ENCODE measurements at regions not wholly inside any gene's neighbourhood (a gene's known extent, or its start where the extent isn't known, plus 50 kb on each side); places are given as distances from the start of the nearest gene placed in this dataset.

DNA sequence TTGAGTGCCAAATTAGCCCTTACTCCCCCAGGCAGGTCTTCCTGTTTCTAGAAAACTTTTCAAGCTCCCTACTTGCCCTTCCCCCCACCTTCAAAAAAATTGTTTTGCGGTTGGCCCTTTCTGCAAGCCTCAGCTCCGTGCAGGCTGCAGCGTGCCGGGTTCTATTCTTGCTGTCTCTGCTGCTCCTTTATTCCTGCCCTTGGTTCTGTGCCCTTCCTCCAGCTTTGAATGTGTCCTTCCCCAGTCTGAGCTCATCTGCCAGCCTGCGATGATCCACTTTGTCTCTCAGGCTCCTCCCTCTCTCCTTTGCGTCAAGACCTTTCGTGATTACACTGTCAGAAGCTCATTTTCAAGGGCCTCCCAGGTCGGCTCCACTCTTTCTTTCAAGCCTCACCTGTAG lies 98.6 kb downstream of the IRF2BPL start (continued):
- TF ChIP-seq EED (IDR thresholded peaks at IDR 0.05; ENCODE audit: low read depth) = 0 out of 2 replicates have a peak, but pooled peaks have one; percentile 35
- TF ChIP-seq IKZF1 (conservative IDR thresholded peaks at IDR 0.05) = no peak
- TF ChIP-seq TCF12 (IDR thresholded peaks at IDR 0.05; ENCODE audit: low read depth, low read length) = no peak
- TF ChIP-seq WRNIP1 (IDR thresholded peaks at IDR 0.05; ENCODE audit: borderline replicate concordance, low read depth, low read length) = no peak
- no peak for TF ChIP-seq FOS (IDR thresholded peaks at IDR 0.05; ENCODE audit: borderline replicate concordance, extremely low read depth, insufficient read length)
- no peak for TF ChIP-seq CHD4 (IDR thresholded peaks at IDR 0.05)
- no peak for TF ChIP-seq ZSCAN29 (IDR thresholded peaks at IDR 0.05)
- no peak for TF ChIP-seq SREBF1 (IDR thresholded peaks at IDR 0.05; ENCODE audit: low read length)
- no peak for TF ChIP-seq SMAD5 (IDR thresholded peaks at IDR 0.05; ENCODE audit: low read depth)
- no peak for TF ChIP-seq ZBTB33 (IDR thresholded peaks at IDR 0.05)
- TF ChIP-seq CEBPB (IDR thresholded peaks at IDR 0.05; ENCODE audit: borderline replicate concordance in 1 of 2, low read depth in 2 of 2, low read length in 2 of 2) = no peak
- no peak for TF ChIP-seq TAF1 (IDR thresholded peaks at IDR 0.05; ENCODE audit: borderline replicate concordance, low read depth, low read length)
- TF ChIP-seq ATF7 (IDR thresholded peaks at IDR 0.05; ENCODE audit: low read depth) = no peak
- TF ChIP-seq CREM (IDR thresholded peaks at IDR 0.05; ENCODE audit: low read depth) = no peak
- no peak for TF ChIP-seq ESRRA (IDR thresholded peaks at IDR 0.05; ENCODE audit: low read length)
- no peak for TF ChIP-seq IKZF2 (IDR thresholded peaks at IDR 0.05)
- TF ChIP-seq RFX5 (IDR thresholded peaks at IDR 0.05; ENCODE audit: low read depth, low read length) = no peak
- no peak for TF ChIP-seq SIX5 (IDR thresholded peaks at IDR 0.05; ENCODE audit: low read depth, low read length, severe bottlenecking)
- TF ChIP-seq JUNB (IDR thresholded peaks at IDR 0.05) = no peak
- TF ChIP-seq NFYA (IDR thresholded peaks at IDR 0.05; ENCODE audit: borderline replicate concordance, low read depth, low read length) = no peak
- no peak for TF ChIP-seq GABPA (IDR thresholded peaks at IDR 0.05; ENCODE audit: low read depth)
- TF ChIP-seq ATF3 (IDR thresholded peaks at IDR 0.05; ENCODE audit: borderline replicate concordance, extremely low read depth, low read depth, low read length) = no peak
- TF ChIP-seq NR2C2 (IDR thresholded peaks at IDR 0.05; ENCODE audit: borderline replicate concordance, control insufficient read depth, insufficient read length, low read depth) = no peak
- TF ChIP-seq MTA3 (IDR thresholded peaks at IDR 0.05; ENCODE audit: borderline replicate concordance, low read length) = no peak
- no peak for TF ChIP-seq FOXM1 (IDR thresholded peaks at IDR 0.05; ENCODE audit: low read depth, low read length)
- no peak for TF ChIP-seq RAD21 (IDR thresholded peaks at IDR 0.05; ENCODE audit: insufficient read depth, low read depth, low read length)
- TF ChIP-seq PAX5 (IDR thresholded peaks at IDR 0.05; ENCODE audit: borderline replicate concordance, low read depth, low read length) = no peak
- TF ChIP-seq POU2F2 (IDR thresholded peaks at IDR 0.05; ENCODE audit: borderline replicate concordance, low read depth, low read length) = no peak
- TF ChIP-seq, protein P1, sequence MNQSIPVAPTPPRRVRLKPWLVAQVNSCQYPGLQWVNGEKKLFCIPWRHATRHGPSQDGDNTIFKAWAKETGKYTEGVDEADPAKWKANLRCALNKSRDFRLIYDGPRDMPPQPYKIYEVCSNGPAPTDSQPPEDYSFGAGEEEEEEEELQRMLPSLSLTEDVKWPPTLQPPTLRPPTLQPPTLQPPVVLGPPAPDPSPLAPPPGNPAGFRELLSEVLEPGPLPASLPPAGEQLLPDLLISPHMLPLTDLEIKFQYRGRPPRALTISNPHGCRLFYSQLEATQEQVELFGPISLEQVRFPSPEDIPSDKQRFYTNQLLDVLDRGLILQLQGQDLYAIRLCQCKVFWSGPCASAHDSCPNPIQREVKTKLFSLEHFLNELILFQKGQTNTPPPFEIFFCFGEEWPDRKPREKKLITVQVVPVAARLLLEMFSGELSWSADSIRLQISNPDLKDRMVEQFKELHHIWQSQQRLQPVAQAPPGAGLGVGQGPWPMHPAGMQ (IDR thresholded peaks at IDR 0.05; ENCODE audit: borderline replicate concordance) = no peak
- TF ChIP-seq NFIC (IDR thresholded peaks at IDR 0.05; ENCODE audit: low read depth, low read length) = no peak
- TF ChIP-seq CHD2 (IDR thresholded peaks at IDR 0.05; ENCODE audit: borderline replicate concordance, low read depth, low read length) = peak; percentile 22; the same call in 1 of the 2 replicates
- no peak for TF ChIP-seq ZNF24 (IDR thresholded peaks at IDR 0.05)
- TF ChIP-seq SREBF2 (IDR thresholded peaks at IDR 0.05; ENCODE audit: low read length) = no peak
- no peak for TF ChIP-seq POLR2AphosphoS2 (IDR thresholded peaks at IDR 0.05; ENCODE audit: low read depth, low read length)

Data from GM12878 (cell line).